ENCODE measurements at regions not wholly inside any gene's neighbourhood (a gene's known extent, or its start where the extent isn't known, plus 50 kb on each side); places are given as distances from the start of the nearest gene placed in this dataset.
"Not testable (repeated sequence)": the region's sequence is repeated elsewhere in the genome, so short reads cannot be mapped to it uniquely, and the experiment has no call there.

- DNase-seq, result not testable (repeated sequence)
These were observed 291.2 kb downstream of the FAT4 start for GRCh38 chr4:125605926-125606325.

DNA sequence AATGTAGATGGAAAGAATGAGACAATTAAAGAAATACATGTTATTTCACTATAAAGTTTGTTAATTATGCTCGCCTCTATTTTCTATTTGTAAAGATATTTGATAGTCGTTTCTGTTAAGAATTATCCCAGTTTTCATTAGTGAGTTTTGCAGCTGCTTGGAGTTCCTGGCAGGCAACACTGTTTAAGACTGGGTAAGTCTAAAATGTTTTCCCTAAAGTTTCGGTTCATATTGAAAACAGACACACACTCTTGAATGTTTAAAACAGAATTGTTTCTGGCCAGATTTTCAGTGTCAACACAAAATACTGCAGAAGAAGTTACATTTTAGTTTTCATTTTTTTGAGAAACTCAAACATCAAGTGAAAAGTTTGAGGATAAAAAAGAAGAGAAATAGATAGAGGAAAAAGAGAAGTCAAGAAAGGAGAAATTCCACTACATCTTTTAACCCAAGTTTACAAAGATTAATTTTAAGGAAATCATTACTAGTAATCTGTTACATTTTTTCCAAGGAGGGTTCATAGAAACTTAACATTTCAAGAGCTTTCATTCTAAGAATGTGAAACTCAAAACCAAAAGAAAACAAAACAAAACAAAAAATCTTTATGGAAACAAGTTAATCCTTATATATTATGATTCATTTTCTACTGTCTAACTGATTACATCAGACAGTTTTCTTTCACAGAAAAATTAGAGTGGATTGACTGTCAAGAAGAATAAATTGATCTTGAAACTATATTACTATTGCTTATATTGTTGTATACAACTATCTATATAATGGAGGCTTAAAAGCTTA, 305.5 kb downstream of the FAT4 start:
- DNase-seq, result no peak

- no peak for DNase-seq
These were observed 310.2 kb downstream of the FAT4 start for GRCh38 chr4:125624951-125625350.

- DNase-seq, result no peak
These were observed 312.2 kb downstream of the FAT4 start for GRCh38 chr4:125626946-125627345.

DNA sequence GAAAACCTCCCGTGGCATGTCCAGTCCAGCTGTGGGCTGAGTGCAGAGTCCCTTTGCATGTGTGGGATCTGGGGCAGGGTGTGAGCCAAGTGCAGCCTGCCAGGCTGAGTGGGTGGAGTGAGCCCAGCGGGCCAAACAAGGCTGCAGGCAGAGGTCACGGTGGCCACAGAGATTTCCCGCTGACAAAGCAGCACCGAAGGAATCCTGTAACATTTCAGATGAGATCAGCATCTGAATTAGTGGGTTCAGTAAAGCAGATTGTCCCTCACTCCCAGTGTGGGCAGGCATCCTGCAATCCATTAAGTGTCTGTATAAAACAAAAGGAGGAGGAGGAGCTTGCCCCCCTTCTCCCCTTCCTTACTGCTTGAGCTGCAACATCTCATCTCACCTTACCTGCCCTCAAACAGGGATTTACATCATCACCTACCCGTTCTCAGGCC, 324.4 kb downstream of the FAT4 start:
- no peak for DNase-seq

DNA sequence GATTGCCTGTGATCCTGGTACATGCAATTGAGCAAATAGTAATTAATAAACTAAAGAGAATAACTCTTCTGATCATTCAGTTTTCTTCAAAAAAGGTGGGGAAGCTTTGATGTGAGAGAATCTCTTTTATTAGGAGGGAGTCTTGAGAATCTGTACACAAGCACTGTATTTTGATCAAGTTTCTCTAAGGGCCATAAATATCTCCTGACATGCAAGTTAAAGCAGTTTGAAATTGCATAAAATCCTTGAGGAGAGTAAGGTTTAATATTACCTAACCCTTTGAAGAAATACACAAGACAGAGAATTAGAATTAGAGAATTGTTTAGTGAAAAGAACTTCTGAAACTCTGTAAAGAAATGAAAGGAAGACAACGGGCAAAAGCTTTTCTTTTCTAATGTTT, 326.9 kb downstream of the FAT4 start:
- no peak for DNase-seq

GRCh38 chr4:125642645-125643044, 327.9 kb downstream of the FAT4 start:
- DNase-seq, result no peak

DNA sequence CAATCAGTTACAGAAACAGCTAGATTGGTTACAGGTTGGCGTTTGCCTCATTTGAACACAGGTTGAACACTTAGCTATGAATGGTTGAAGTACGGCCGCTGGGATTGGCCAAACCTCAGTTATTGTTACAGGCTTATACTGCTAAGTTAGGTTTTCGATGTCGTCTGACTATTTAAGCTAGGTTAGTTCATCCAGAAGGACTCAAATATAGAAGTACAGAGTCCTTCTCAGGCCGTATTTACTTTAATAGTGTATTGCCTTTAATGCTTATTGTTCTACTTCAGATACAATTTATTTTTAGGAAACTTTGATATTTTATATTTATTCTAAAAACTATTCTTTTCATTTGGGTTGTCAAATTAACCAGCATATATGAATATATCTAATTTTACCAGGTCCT, 334.7 kb downstream of the FAT4 start:
- no peak for DNase-seq

GRCh38 chr4:125650557-125650956, 335.8 kb downstream of the FAT4 start:
- DNase-seq, result no peak

DNA sequence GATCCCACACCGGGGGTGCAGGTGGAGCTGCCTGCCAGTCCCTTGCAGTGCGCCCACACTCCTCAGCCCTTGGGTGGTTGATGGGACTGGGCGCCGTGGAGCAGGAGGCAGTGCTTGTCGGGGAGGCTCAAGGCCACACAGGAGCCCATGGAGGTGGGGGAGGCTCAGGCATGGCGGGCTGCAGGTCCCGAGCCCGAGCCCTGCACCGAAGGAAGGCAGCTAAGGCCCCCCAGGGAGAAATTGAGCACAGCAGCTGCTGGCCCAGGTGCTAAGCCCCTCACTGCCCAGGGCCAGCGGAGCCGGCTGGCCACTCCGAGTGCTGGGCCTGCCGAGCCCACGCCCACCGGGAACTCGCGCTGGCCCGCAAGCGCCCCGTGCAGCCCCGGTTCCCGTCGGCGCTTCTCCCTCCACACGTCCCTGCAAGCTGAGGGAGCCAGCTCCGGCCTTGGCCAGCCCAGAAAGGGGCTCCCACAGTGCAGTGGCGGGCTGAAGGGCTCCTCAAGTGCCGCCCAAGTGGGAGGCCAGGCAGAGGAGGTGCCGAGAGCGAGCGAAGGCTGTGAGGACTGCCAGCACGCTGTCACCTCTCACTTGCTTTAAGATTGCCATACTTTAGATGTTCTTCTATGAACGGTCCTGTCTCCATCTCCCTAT, 337.1 kb downstream of the FAT4 start:
- not testable (repeated sequence) for DNase-seq

DNA sequence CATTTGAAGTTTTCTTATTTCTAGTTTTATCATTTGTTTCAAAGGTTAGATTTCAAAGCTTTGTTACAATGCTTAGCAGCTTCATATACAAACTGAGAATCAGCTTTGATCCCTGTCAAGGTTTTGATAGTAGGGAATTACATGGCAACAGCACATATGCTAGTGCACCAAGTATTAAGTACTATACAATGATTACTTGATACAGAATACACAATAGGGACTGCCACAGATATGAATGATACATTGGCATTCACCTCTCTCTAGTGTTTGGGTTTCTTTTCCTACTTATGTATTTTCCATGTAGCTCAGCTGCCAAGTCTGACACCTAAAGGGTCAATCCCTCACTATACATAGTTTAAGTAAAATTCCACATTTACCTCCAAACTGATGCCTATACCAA, 344.0 kb downstream of the FAT4 start:
- no peak for DNase-seq

GRCh38 chr4:125663896-125664767, 349.4 kb downstream of the FAT4 start:
- no peak for DNase-seq

DNA sequence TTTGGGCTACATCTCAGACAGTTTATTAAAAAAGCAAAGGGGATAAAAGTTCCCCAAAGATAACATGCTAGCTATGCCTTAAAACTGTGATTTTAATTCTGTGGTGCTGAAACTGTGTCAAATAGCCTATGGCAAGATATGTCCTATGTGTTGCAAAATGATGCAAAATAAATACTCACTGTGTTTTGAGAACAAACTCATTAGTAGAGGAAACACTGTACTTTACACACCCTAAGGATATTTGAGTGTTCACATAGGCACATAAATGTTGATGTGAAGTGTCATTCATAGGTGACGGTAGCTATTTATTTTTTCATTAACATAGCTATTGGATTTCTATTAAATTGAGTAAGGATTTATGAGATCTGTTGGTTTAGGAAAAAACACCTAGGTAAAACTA, 351.9 kb downstream of the FAT4 start:
- no peak for DNase-seq

DNA sequence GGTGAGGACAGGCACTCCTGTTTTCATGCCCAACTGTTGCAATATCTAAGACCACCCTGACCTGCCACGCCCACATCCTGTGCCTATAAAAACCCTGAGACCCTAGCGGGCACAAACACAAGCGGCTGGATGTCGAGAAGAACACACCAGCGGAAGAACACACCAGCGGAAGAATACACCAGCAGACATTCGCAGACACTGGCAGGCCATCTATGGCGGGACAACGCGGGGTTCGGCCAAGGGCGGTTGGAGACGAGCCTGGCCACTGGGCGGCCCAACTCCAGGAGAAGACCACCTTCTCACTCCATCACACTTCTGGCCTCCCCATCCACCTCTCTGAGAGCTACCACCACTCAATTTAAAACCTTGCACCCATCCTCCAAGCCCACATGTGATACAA, 361.4 kb downstream of the FAT4 start:
- DNase-seq, result no peak

- no peak for DNase-seq
These were observed 361.8 kb downstream of the FAT4 start for GRCh38 chr4:125676583-125676982.

DNA sequence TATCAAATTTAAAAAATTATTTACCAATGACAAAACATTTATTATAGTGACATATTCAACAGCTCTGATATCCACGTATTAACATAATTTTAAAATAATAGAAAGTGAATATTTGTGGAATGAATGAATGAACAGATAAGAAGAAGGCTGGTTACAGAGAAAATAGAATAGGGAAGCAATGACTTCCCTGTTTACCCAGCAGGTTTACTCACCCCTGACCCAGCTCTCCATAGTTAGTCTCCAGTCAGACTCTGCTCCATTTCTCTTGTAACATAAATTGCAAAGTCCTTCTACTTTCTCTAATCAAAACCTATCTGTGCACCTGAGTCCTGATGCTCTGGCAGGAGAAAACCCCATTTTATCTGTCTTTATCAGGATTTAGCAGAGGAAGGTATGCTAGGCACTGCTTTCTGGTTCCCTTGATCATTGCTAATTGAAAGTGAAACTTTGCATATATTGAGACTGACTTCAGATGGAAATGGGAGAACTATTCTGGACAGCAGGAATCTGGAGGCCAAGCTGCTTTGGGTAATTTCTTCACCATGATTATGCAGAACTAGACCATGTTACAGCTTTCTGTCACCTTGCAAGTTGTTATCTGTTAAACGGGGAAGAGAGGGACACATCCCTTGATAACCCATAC, 363.0 kb downstream of the FAT4 start:
- DNase-seq, result no peak

DNA sequence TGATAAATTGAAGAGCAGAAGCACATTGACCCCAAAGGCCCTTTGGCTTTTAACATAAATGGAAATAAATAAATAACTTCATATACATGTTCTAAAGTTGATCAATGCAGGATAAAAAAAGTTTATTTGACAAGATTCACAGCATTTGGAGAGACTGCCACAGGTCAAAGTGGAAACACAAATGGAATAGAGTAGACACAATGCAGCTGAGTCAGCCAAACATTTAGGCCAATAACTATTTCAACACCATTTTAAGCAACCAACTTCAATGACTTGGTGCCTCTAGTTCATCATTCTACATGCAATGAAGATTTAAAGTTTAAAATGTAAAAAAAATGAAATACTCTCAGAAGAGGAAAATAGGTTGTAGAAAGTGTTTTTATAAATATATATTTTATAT, 365.2 kb downstream of the FAT4 start:
- DNase-seq, result no peak

GRCh38 chr4:125681240-125681639, 366.5 kb downstream of the FAT4 start:
- DNase-seq, result no peak

DNA sequence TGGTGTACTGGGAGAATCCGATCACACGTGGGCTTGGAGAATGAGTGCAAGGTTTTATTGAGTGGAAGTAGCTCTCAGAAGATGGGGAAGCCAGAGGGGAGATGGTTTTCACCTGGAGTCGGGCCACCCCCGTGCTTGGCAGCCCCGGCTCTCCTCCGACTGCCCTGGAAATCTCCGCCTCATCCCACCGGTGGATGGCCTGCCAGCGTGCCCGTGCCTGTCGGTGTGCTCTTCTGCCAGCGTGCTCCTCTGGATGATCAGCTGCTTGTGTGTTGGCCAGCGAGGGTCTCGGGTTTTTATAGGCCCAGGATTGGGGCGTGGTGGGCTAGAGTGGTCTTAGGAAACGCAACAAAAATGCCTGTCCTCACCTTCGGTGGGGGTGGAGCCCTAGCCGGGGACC, 368.0 kb downstream of the FAT4 start:
- DNase-seq, result no peak

DNA sequence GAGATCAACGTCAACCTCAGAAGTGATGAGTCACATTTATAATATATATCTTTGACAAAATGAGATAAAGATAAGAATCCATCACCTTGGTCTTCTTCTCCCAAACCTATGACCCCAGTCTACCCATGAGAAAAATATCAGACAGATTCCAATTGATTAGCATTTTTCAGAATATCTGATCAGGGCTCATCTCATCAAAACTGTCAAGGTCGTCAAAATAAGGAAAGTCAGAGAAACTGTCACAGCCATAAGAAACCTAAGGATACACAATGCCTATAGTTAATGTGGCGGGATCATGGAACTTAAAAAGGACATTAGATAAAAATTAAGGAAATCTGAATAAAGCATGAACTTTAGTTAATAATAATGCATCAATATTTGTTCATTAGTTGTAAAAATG, 374.1 kb downstream of the FAT4 start:
- no peak for DNase-seq

DNA sequence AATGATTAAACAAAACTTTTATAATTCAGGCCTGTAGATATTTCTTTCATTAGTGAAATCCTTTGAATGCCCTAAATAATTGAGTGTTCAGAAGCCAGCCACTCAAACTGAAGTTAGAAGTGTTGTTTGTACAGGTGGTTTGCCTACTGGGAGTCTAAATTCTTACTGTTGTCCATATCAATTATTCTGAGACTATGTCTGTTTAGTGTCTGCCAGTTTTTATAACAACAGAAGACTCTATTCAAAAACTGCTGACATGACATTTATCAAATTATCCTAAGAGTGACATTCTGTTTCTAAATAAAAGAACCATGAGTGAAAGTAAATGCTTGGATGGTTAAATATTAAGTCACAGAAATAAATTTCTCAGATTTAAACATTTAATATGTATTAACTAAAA, 375.1 kb downstream of the FAT4 start:
- no peak for DNase-seq

DNA sequence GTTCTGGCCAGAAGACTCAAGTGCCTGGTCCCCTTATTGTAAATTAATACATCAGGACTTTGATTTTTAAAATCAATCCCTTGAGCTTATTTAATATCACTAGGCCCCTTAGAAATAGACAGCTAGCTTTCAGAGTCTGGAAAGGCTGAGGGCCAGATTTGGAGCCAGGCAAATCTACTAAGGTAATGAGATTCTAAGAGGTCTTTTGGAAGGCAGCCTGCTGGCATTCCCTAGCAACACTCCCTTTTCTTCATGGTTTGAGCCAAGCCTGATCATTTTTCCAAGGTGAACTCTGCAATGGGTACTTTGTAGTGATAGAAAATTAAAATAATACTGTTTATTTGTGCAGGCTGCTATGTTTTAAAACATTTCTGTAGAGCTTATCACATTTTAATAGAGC, 378.5 kb downstream of the FAT4 start:
- DNase-seq, result no peak

DNA sequence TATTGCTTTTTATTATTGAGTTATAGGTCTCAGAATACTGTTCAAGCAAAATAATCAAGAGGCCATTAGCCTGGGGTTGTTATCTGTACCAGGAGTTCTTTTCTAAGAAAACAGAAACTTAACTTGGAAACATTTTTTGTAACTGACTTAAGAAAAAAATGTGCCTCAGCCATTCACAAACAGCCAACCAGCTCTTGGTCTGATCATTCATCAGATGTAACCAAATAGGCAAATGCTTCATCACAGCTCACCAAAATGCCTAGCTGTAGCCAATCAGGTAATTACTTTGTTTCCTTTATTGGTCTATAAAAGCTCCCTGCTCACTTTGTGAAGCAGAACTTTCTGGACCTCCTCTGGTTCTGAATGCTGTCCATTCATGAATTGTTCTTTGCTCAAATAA, 387.7 kb downstream of the FAT4 start:
- no peak for DNase-seq

Measured in 8988T (cell line).